Hepatocyte (in vitro differentiated cells): ENCODE measurements at regions not wholly inside any gene's neighbourhood (a gene's known extent, or its start where the extent isn't known, plus 50 kb on each side); places are given as distances from the start of the nearest gene placed in this dataset.

ENCODE experiments used
- CTCF ChIP-seq: fragments of 200-600 bp; sonication (generic); IDR thresholded peaks from 2 replicates; pipeline ENCODE4 v1.5.1; 2016; ENCODE audit warnings: antibody characterized with exemption, mild to moderate bottlenecking; ENCODE audit not compliant: poor library complexity
- EZH2 ChIP-seq: fragments of 200-600 bp; sonication (generic); IDR thresholded peaks from 2 replicates; pipeline ENCODE4 v1.6.1; 2016; ENCODE audit warnings: antibody characterized with exemption, mild to moderate bottlenecking, borderline replicate concordance

DNA sequence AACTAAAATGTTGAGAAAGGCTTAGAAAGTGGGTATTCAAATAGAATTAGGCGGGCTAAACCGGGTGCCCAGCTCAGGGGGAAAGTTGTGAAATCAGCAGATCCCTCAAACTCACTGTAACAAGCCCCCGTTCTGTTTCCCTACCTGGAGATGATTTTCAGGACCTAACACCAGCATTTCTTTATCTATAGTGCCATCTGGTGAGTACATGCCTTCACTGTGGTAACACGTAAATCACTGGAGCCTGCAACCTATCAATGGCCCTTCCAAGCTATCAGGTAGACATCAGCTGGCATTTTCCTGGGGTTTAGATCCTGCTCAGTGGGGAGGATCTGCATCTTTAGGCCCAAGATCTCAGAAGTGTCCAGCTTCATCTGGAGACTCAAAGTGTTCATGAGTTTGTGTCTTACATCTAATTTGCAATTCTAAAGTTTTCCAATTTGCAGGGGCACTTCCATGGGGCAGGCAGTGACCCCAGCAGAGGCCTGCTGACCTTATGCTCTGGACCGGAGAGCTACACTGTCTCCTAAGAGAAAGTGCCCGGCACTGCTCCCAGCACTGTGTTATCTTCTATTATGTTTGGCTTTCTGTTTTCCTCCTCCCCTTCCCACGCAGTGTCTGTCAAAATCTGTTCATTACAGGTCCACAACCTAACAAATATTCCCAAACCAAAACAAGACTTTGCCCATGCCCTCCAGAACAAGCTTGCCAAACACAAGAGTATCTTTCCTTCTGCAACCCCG lies 132.5 kb downstream of the LSM5 start:
- TF ChIP-seq CTCF, result peak; percentile 35
- TF ChIP-seq EZH2, result no peak
